HEK293 (cell line): ENCODE measurements at regions not wholly inside any gene's neighbourhood (a gene's known extent, or its start where the extent isn't known, plus 50 kb on each side); places are given as distances from the start of the nearest gene placed in this dataset.

ENCODE experiments used
- CTCF ChIP-seq: fragments of 450-650 bp; formaldehyde crosslinking; IDR thresholded peaks from 2 replicates; pipeline ENCODE4 v1.5.1; 2016; ENCODE audit warnings: missing biosample characterization, missing genetic modification characterization
- ELK4 ChIP-seq: IDR thresholded peaks from 2 replicates; pipeline ENCODE4 v1.6.1; 2011; ENCODE audit warnings: mild to moderate bottlenecking, low read depth, low read length, borderline replicate concordance
- MYNN ChIP-seq: fragments of 450-650 bp; formaldehyde crosslinking; IDR thresholded peaks from 2 replicates; pipeline ENCODE4 v1.5.1; 2016; ENCODE audit warnings: missing biosample characterization, missing genetic modification characterization, borderline replicate concordance
- REPIN1 ChIP-seq: fragments of 450-650 bp; formaldehyde crosslinking; IDR thresholded peaks from 2 replicates; pipeline ENCODE4 v1.5.1; 2017; ENCODE audit warnings: missing biosample characterization, missing genetic modification characterization, low read depth
- YY1 ChIP-seq: fragments of 450-650 bp; formaldehyde crosslinking; IDR thresholded peaks from 2 replicates; pipeline ENCODE4 v1.5.1; 2018; ENCODE audit warnings: missing biosample characterization, missing genetic modification characterization
- ZBTB21 ChIP-seq: fragments of 450-650 bp; formaldehyde crosslinking; IDR thresholded peaks from 2 replicates; pipeline ENCODE4 v1.5.1; 2017; ENCODE audit warnings: missing biosample characterization, missing genetic modification characterization
- ZEB2 ChIP-seq: fragments of 450-650 bp; formaldehyde crosslinking; IDR thresholded peaks from 2 replicates; pipeline ENCODE4 v1.5.1; 2016; ENCODE audit warnings: missing biosample characterization, missing genetic modification characterization
- ZNF140 ChIP-seq: fragments of 450-650 bp; formaldehyde crosslinking; IDR thresholded peaks from 2 replicates; pipeline ENCODE4 v1.5.1; 2016; ENCODE audit warnings: missing biosample characterization, missing genetic modification characterization
- ZNF221 ChIP-seq: fragments of 450-650 bp; formaldehyde crosslinking; IDR thresholded peaks from 2 replicates; pipeline ENCODE4 v1.5.1; 2017; ENCODE audit warnings: missing biosample characterization, missing genetic modification characterization, borderline replicate concordance
- ZNF324 ChIP-seq: fragments of 450-650 bp; formaldehyde crosslinking; IDR thresholded peaks from 2 replicates; pipeline ENCODE4 v1.5.1; 2016; ENCODE audit warnings: missing biosample characterization, missing genetic modification characterization
- ZNF37A ChIP-seq: fragments of 450-650 bp; IDR thresholded peaks from 2 replicates; pipeline ENCODE4 v1.5.1; 2018; ENCODE audit warnings: missing biosample characterization, missing genetic modification characterization
- ZNF423 ChIP-seq: fragments of 450-650 bp; formaldehyde crosslinking; IDR thresholded peaks from 2 replicates; pipeline ENCODE4 v1.5.1; 2016; ENCODE audit warnings: missing biosample characterization, missing genetic modification characterization
- ZNF768 ChIP-seq: fragments of 450-650 bp; formaldehyde crosslinking; IDR thresholded peaks from 2 replicates; pipeline ENCODE4 v1.5.1; 2018; ENCODE audit warnings: missing biosample characterization, mild to moderate bottlenecking, missing genetic modification characterization

GRCh38 chr11:11171854-11172253 lies 181.2 kb downstream of the CSNK2A3 start:
- TF ChIP-seq ZNF221 (tag by site-specific recombination) (no peak), ZNF768 (tag by site-specific recombination) (no peak), ZBTB21 (tag by site-specific recombination) (no peak), CTCF (tag by site-specific recombination) (no peak), ZNF140 (tag by site-specific recombination) (no peak), ZEB2 (tag by site-specific recombination) (no peak), MYNN (tag by site-specific recombination) (no peak), YY1 (tag by site-specific recombination) (no peak), REPIN1 (tag by site-specific recombination) (no peak), ZNF324 (tag by site-specific recombination) (no peak), ZNF423 (tag by site-specific recombination) (no peak), ZNF37A (tag by site-specific recombination) (no peak), ELK4 (no peak)
